SK-N-SH (cell line): ENCODE measurements at regions not wholly inside any gene's neighbourhood (a gene's known extent, or its start where the extent isn't known, plus 50 kb on each side); places are given as distances from the start of the nearest gene placed in this dataset.

Source experiments
- CTCF ChIP-seq: fragments of 200-600 bp; sonication (generic); IDR thresholded peaks from 2 replicates; pipeline ENCODE4 v1.6.1; 2017; ENCODE audit warnings: antibody characterized with exemption, mild to moderate bottlenecking, moderate library complexity
- FOSL2 ChIP-seq: IDR thresholded peaks from 2 replicates; pipeline ENCODE4 v1.4.0; 2012; ENCODE audit warnings: low read depth, mild to moderate bottlenecking, moderate library complexity, borderline replicate concordance
- JUND ChIP-seq: IDR thresholded peaks from 2 replicates; pipeline ENCODE4 v1.4.0; 2012
- NFIC ChIP-seq: IDR thresholded peaks from 2 replicates; pipeline ENCODE4 v1.4.0; 2012; ENCODE audit warnings: borderline replicate concordance
- RAD21 ChIP-seq: IDR thresholded peaks from 2 replicates; pipeline ENCODE4 v1.6.1; 2012; ENCODE audit warnings: mild to moderate bottlenecking, low read length
- SMC3 ChIP-seq: IDR thresholded peaks from 2 replicates; pipeline ENCODE4 v1.6.1; 2012; ENCODE audit warnings: low read depth, low read length, improper control_type of control experiment
- ZBTB33 ChIP-seq: IDR thresholded peaks from 2 replicates; pipeline ENCODE4 v1.4.0; 2012; ENCODE audit warnings: low read depth, borderline replicate concordance
- TF ChIP-seq, protein P1 (sequence below): fragments of 150-350 bp; IDR thresholded peaks from 2 replicates; pipeline ENCODE4 v1.6.1; 2016; ENCODE audit warnings: mild to moderate bottlenecking, low read depth, low read length

- TF ChIP-seq CTCF (no peak), RAD21 (no peak), ZBTB33 (no peak), NFIC (no peak), FOSL2 (no peak), JUND (no peak), SMC3 (no peak)
- TF ChIP-seq, protein P1, sequence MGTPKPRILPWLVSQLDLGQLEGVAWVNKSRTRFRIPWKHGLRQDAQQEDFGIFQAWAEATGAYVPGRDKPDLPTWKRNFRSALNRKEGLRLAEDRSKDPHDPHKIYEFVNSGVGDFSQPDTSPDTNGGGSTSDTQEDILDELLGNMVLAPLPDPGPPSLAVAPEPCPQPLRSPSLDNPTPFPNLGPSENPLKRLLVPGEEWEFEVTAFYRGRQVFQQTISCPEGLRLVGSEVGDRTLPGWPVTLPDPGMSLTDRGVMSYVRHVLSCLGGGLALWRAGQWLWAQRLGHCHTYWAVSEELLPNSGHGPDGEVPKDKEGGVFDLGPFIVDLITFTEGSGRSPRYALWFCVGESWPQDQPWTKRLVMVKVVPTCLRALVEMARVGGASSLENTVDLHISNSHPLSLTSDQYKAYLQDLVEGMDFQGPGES: no peak
Observed at GRCh38 chr13:62418376-62418775, 1002.7 kb upstream of the PCDH20 start.
